Lower leg skin (tissue), 3 donors: ENCODE measurements at regions not wholly inside any gene's neighbourhood (a gene's known extent, or its start where the extent isn't known, plus 50 kb on each side); places are given as distances from the start of the nearest gene placed in this dataset.

Experiments
- CTCF ChIP-seq, 3 donors: fragments of 450-650 bp; IDR thresholded peaks; one replicate each; pipeline ENCODE4 v1.5.1; 2016; ENCODE audit warnings: antibody characterized with exemption in 3 of 3, mild to moderate bottlenecking in 3 of 3, moderate library complexity in 2 of 3
- POLR2A ChIP-seq, 2 donors: fragments of 450-650 bp; IDR thresholded peaks; one replicate each; pipeline ENCODE4 v1.6.1; 2016 to 2017; ENCODE audit warnings: antibody characterized with exemption in 2 of 2, mild to moderate bottlenecking in 1 of 2, moderate library complexity in 1 of 2

GRCh38 chr12:94756789-94757188 is 106.4 kb upstream of the TMCC3 start:
- TF ChIP-seq CTCF (IDR thresholded peaks at IDR 0.05): no peak
- TF ChIP-seq POLR2A (IDR thresholded peaks at IDR 0.05): no peak
